Inflammatory macrophage treated with lipopolysaccharide for 1 hour (primary cell): ENCODE measurements at regions not wholly inside any gene's neighbourhood (a gene's known extent, or its start where the extent isn't known, plus 50 kb on each side); places are given as distances from the start of the nearest gene placed in this dataset.
"Not testable (repeated sequence)": the region's sequence is repeated elsewhere in the genome, so short reads cannot be mapped to it uniquely, and the experiment has no call there.

Experiments
- DNase-seq, 2 donors: peaks; one replicate each; pipeline ENCODE4 v3.0.0-alpha.2; 2020 to 2022

- DNase-seq, result no peak
Measured at GRCh38 chr5:164224772-164225171, 719.4 kb downstream of the MAT2B start.

- no peak for DNase-seq
Measured at GRCh38 chr5:164230341-164230740, 724.9 kb downstream of the MAT2B start.

GRCh38 chr5:164233791-164234190 lies 728.4 kb downstream of the MAT2B start:
- DNase-seq, result no peak

GRCh38 chr5:164234321-164234720 lies 728.9 kb downstream of the MAT2B start:
- DNase-seq, result no peak

DNA sequence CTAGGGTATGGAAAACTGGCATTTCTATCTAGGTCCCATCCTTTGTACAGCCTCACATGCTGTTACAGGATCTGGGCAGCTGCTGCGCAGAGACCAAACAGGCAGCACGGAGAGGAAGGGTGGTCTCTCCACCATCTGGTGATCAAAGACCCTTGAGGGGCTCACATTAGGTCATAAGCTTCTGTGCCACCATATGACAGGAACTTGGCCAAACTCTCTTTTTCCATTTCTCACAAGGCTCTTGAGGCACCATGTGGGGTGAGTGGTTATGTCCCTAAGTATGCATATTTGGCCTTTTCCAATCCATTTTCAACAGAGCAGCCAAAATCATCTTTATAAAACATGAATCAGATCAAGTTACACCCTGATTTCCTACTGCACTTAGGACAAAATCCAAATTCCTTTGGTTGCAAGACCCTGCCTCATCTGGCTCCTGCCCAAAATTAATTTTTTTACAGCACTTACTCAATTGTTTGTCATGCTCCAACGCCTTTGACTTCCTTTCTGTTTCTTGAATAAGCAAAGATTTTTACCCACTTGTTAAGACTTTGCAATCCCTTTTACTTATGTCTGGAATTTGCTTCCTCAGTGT lies 730.0 kb downstream of the MAT2B start:
- no peak for DNase-seq

GRCh38 chr5:164237486-164237885 lies 732.1 kb downstream of the MAT2B start:
- DNase-seq, result no peak

GRCh38 chr5:164251781-164252180 lies 746.4 kb downstream of the MAT2B start:
- not testable (repeated sequence) for DNase-seq

DNA sequence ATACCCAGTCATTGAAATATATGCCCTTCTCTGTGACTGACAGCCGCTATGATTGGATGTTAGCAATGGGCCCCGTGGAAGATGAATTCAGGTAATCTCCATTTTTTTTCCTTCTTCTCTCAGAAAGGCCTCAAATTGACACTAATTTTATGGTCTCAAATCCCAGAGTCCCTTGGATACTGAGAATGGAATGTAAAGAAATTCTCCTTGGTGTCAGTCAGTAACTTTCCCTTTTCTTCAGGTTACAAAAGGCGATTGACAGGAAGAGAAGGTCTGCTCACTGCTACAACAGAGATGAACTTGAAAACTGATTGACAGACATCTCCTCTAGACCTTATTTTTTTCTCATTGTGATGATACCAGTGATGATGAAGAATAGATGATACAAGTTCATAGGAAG lies 748.3 kb downstream of the MAT2B start:
- DNase-seq, result no peak

- no peak for DNase-seq
Measured at GRCh38 chr5:164255598-164256213, 750.3 kb downstream of the MAT2B start.

GRCh38 chr5:164256351-164256750 lies 750.9 kb downstream of the MAT2B start:
- no peak for DNase-seq

GRCh38 chr5:164256954-164257353 lies 751.5 kb downstream of the MAT2B start:
- no peak for DNase-seq

GRCh38 chr5:164265566-164265965 lies 760.1 kb downstream of the MAT2B start:
- DNase-seq, result no peak

DNA sequence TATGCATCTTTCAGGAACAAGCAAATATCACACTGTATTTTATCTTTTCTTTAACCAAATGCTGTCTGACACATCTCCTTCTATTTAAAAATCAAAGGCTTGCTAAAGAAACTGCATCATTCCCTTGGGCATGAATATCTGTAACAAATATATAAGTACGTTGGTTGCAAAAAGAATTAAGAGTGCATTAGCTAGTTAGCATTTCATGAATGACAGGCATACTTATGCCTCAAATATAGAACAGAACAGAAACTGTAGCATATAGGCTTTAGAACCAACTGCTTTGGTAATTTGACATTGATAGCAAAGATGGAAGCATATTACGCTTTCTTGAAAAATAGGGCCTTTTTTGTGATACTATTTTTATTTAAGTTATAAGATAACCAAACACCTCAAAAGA lies 761.2 kb downstream of the MAT2B start:
- no peak for DNase-seq

GRCh38 chr5:164277720-164278119 lies 772.3 kb downstream of the MAT2B start:
- no peak for DNase-seq

GRCh38 chr5:164289526-164289925 lies 784.1 kb downstream of the MAT2B start:
- no peak for DNase-seq

- DNase-seq, result no peak
Measured at GRCh38 chr5:164296603-164297080, 791.2 kb downstream of the MAT2B start.

GRCh38 chr5:164298165-164298564 lies 792.7 kb downstream of the MAT2B start:
- no peak for DNase-seq

- DNase-seq, result no peak
Measured at GRCh38 chr5:164300295-164300694, 794.9 kb downstream of the MAT2B start.

GRCh38 chr5:164301136-164301535 lies 795.7 kb downstream of the MAT2B start:
- DNase-seq, result no peak

DNA sequence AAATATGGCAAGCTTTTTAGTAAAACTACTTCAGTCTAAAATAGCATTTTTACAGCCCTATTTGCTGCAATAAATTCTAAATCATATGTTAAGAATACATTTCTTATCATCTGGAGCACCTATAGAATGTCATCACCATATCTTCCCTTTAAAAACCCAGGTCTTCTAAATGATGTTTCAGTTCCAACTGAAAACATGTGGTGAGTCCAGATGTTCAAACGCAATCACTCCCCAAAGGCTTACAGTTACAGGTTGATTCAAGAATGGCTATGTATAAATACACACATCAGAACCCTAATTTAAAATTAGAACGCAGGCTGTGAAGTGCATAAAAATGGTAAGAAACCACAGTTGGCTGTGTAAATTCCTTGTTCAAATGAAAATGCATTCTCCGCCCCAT lies 796.3 kb downstream of the MAT2B start:
- no peak for DNase-seq

DNA sequence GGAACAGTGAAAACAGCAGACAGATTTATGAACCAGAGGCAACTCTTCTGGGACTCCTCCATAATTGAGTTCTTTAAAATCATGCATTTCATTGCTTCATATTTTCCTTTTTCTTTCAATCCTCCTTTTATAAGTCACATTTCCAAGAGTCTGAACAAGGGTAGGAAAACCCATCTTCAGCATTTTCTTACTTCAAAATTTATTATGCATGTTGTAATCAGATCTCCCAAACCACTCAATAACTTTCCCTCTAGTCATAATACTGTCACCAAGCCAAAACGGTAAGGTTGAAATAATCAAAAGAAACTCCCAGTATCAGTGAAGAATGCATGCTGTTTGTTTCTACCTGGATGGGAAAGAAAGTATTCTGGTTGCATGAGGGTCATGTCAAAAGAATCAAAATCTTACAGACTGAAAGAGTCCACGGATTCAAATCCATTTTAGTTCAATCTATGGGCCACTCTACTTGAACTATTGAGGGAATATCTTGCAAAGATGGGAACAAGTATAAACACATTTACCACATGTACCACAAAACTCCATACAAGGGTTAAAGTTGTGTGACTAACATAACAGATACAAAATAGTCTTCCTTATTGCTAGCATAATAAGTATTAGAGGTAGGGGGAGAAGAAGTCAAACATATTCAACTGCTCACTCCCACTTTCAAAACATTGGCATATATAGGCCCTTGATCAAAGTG lies 797.3 kb downstream of the MAT2B start:
- DNase-seq, result no peak

DNA sequence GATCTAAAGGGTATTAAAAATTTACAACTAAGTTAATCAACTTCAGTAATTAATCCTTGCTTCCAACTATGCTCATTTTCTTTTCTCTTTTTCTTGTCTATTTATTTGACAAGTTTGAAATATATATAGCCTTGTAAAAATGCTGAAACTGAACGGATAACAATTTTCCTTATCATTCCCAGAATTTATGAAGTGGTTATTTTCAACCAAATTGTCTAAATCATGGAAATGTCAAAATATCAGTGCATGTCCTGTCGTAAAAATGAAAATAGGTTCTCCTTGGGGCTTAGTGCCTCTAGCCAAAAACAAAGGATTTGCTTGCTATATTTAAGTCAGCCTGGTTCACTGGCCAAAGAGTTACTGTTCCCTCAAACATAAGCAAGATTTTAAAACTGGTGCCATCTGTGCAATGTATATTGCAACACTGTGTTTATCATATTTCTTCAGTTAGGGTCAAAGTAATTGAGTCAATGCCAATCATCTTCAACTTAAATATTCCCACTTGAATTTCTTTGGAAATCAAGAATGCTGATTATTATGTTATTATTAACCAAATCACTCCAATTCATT lies 798.3 kb downstream of the MAT2B start:
- no peak for DNase-seq

DNA sequence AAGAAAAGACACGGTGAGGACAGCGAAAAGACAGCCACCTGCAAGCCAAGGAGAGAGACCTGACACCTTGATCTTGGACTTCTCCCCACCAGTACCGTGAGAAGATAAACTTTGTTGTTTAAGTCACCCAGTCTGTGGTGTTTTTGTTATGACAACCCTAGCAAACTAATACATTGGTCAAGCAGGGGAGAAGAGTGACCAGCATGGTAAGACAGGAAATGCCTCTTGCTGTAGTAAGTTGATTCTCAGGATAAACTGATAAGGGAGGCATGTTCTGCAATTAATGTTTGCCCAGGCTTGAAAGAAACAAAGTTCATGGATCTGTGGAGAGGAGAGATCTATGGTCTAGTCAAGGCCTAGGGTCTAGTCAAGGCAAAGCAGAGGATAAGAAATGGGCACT lies 801.2 kb downstream of the MAT2B start:
- DNase-seq, result no peak

GRCh38 chr5:164312801-164313200 lies 807.4 kb downstream of the MAT2B start:
- DNase-seq, result no peak
